GM12892 (cell line): ENCODE measurements at regions not wholly inside any gene's neighbourhood (a gene's known extent, or its start where the extent isn't known, plus 50 kb on each side); places are given as distances from the start of the nearest gene placed in this dataset.

ENCODE experiments used
- POLR2A ChIP-seq: IDR thresholded peaks from 2 replicates; pipeline ENCODE4 v1.6.1; 2011; ENCODE audit warnings: low read depth, low read length, control low read depth
- POLR2AphosphoS5 ChIP-seq: IDR thresholded peaks from 2 replicates; pipeline ENCODE4 v1.6.1; 2011; ENCODE audit warnings: low read depth, low read length, control low read depth
- TAF1 ChIP-seq: IDR thresholded peaks from 2 replicates; pipeline ENCODE4 v1.6.1; 2011; ENCODE audit warnings: low read depth, mild to moderate bottlenecking, control low read depth, low read length, borderline replicate concordance

- TF ChIP-seq POLR2A (no peak), TAF1 (no peak), POLR2AphosphoS5 (no peak)
Measured at GRCh38 chr18:35910327-35910726, 62.2 kb upstream of the RMP24 start.
